HepG2 (cell line): ENCODE measurements at regions not wholly inside any gene's neighbourhood (a gene's known extent, or its start where the extent isn't known, plus 50 kb on each side); places are given as distances from the start of the nearest gene placed in this dataset.

Source experiments
- CHCHD3 ChIP-seq: sonication (generic); formaldehyde crosslinking; IDR thresholded peaks from 2 replicates; pipeline ENCODE4 v1.8.0; 2022; ENCODE audit warnings: mild to moderate bottlenecking, missing genetic modification reagents, moderate library complexity
- NFYB ChIP-seq: sonication (generic); formaldehyde crosslinking; IDR thresholded peaks from 2 replicates; pipeline ENCODE4 v1.4.0; 2020; ENCODE audit warnings: missing genetic modification reagents
- POLR2A ChIP-seq, 2 experiments: IDR thresholded peaks; 2 replicates each; pipeline ENCODE4 v1.6.1; 2011; ENCODE audit warnings: low read depth in 2 of 2, low read length in 2 of 2, mild to moderate bottlenecking in 1 of 2, moderate library complexity in 1 of 2; ENCODE audit not compliant: insufficient read depth in 1 of 2
- STAT5B ChIP-seq: sonication (generic); formaldehyde crosslinking; IDR thresholded peaks from 2 replicates; pipeline ENCODE4 v1.4.0; 2020; ENCODE audit warnings: missing genetic modification reagents
- ZNF766 ChIP-seq: sonication (generic); formaldehyde crosslinking; IDR thresholded peaks from 2 replicates; pipeline ENCODE4 v1.5.0; 2020; ENCODE audit warnings: missing genetic modification reagents, borderline replicate concordance

DNA sequence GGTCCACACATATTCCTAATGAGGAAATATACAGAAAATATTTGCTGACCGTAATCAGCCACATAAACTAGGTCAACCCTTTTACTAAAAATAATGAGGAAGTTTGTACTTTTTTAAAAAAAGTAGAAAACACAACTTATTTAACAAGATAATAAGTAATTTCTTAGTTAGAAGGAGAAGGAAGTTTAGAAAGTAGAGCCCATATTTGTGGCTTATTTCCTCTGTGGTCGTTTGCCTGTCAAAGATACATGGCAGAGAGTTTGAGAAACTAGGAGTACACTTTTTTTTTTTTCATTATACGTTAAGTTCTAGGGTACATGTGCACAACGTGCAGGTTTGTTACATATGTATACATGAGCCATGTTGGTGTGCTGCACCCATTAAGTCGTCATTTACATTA lies 1205.2 kb upstream of the MIR17HG start:
- no peak for TF ChIP-seq STAT5B (CRISPR knock-in tag)
- TF ChIP-seq POLR2A (IDR thresholded peaks at IDR 0.05; ENCODE audit: insufficient read depth in 1 of 2, low read depth in 2 of 2, low read length in 2 of 2), result no peak
- TF ChIP-seq CHCHD3 (CRISPR knock-in tag), result no peak
- TF ChIP-seq NFYB (CRISPR knock-in tag), result no peak
- no peak for TF ChIP-seq ZNF766
